ENCODE measurements at regions not wholly inside any gene's neighbourhood (a gene's known extent, or its start where the extent isn't known, plus 50 kb on each side); places are given as distances from the start of the nearest gene placed in this dataset.

DNA sequence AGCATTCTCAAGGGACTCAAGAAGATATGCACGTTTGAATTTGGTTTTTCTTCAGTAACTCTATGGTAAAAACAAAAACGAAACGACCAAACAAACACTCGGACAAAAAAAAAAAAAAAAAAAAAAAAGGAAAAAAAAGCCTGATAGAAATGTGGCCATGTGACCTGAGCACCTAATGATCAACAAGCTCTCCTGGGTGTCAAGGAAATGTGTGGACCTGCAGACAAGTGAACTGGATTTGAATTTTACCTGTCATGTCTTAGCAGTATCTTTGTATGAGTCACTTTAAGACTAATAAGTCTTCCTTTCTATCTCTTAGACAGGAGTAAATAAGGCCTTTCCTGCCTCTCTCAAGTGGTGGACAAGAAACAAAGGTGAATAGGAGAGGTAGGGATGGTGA lies 190.6 kb upstream of the GRIA1 start (continued):
- TF ChIP-seq MYC (IDR thresholded peaks at IDR 0.05; ENCODE audit: insufficient read depth, insufficient read length, insufficient replicate concordance, low read length, severe bottlenecking): no peak
- TF ChIP-seq FOXK2 (IDR thresholded peaks at IDR 0.05): no peak
- TF ChIP-seq YBX1 (IDR thresholded peaks at IDR 0.05): no peak
- no peak for TF ChIP-seq WRNIP1 (IDR thresholded peaks at IDR 0.05; ENCODE audit: borderline replicate concordance, low read depth, low read length)
- no peak for TF ChIP-seq ZNF217 (IDR thresholded peaks at IDR 0.05)

DNA sequence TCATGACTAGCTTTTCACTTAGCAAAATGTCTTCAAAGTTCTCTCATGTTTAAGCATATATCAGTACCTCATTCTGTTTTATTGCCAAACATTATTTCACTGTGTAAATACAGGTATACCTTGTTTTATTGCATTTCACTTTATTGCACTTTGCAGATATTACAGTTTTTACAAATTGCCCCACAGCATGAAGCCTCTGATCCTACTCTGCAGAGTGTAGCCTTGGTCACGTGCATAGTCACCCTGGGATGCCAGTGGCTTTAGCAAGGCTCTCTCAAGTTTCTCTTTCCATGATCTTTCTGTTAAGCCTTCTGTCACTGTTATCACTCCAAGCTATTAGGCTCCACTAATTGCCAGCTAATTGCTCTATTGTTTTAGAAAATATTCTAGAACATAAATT lies 182.2 kb upstream of the GRIA1 start:
- SMC1A ChIA-PET (ENCODE audit: uncharacterized antibody, unreplicated experiment): no interaction called here
- no peak overlapping the region for H3K9ac ChIP-seq (ENCODE audit: control insufficient read depth, insufficient read depth, low read length)
- no peaks in the 10 kb centered on the region for H3K4me1 ChIP-seq (ENCODE audit: control insufficient read depth, insufficient read depth, low read length)
- CTCF ChIA-PET: no interaction called here
- TF ChIP-seq, protein P1, sequence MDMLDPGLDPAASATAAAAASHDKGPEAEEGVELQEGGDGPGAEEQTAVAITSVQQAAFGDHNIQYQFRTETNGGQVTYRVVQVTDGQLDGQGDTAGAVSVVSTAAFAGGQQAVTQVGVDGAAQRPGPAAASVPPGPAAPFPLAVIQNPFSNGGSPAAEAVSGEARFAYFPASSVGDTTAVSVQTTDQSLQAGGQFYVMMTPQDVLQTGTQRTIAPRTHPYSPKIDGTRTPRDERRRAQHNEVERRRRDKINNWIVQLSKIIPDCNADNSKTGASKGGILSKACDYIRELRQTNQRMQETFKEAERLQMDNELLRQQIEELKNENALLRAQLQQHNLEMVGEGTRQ (IDR thresholded peaks at IDR 0.05; ENCODE audit: borderline replicate concordance, low read depth, low read length): no peak
- no peak for TF ChIP-seq CEBPZ (IDR thresholded peaks at IDR 0.05; ENCODE audit: low read depth, low read length)
- WGBS (ENCODE audit: insufficient coverage, insufficient replicate concordance, low lambda C conversion rate, missing lambda C conversion rate): 5% methylated on average over 1 of the region's 1 CpG
- H2AFZ ChIP-seq (ENCODE audit: control insufficient read depth, low read depth, low read length): no peak overlapping the region
- H3K4me2 ChIP-seq (ENCODE audit: control insufficient read depth, insufficient read depth): no peak overlapping the region
- POLR2A ChIA-PET: no interaction called here
- H3K27ac ChIP-seq (ENCODE audit: control insufficient read depth, insufficient read depth): no peak overlapping the region
- ATAC-seq: no peak
- intact Hi-C loops (cut with micrococcal nuclease; ENCODE audit: unreplicated experiment) (no loop called here), in situ Hi-C loops (cut with MboI) (no loop called here)
- no peaks in the 10 kb centered on the region for H3K9me3 ChIP-seq (replicated peaks; ENCODE audit: control insufficient read depth, insufficient read depth, low read length)
- H3K4me3 ChIP-seq: no peak overlapping the region
- no peaks in the 10 kb centered on the region for H4K20me1 ChIP-seq (ENCODE audit: control insufficient read depth, insufficient read depth)
- no peaks in the 10 kb centered on the region for H3K79me2 ChIP-seq (ENCODE audit: control insufficient read depth, insufficient read depth, low read length)
- no TSS peak for BruUV-seq (replicated peaks)
- no peaks in the 10 kb centered on the region for H3K27me3 ChIP-seq (replicated peaks in 1 of 2; ENCODE audit: control insufficient read depth in 2 of 2, insufficient read depth in 2 of 2, low read length in 1 of 2)
- no peak for DNase-seq (ENCODE audit: low read depth, low spot score)
- RAD21 ChIA-PET (ENCODE audit: unreplicated experiment): interaction anchor here (0.6 kb wide), 1 partner anchor 9 kb away, joined by 4 read pairs; no protein-coding TSS in a partner anchor
- no peak for FAIRE-seq
- H3K36me3 ChIP-seq (ENCODE audit: control insufficient read depth in 2 of 2, insufficient read depth in 2 of 2, low read length in 1 of 2): no peaks in the 10 kb centered on the region
